ENCODE measurements at regions not wholly inside any gene's neighbourhood (a gene's known extent, or its start where the extent isn't known, plus 50 kb on each side); places are given as distances from the start of the nearest gene placed in this dataset.
"Not testable (repeated sequence)": the region's sequence is repeated elsewhere in the genome, so short reads cannot be mapped to it uniquely, and the experiment has no call there.

- no peak for DNase-seq
Observed at GRCh38 chr13:82294226-82294625, 1588.0 kb downstream of the SLITRK1 start.

GRCh38 chr13:82292334-82292733 is 1589.9 kb downstream of the SLITRK1 start:
- no peak for DNase-seq

GRCh38 chr13:82291852-82292251 is 1590.4 kb downstream of the SLITRK1 start:
- DNase-seq, result no peak

- no peak for DNase-seq
Observed at GRCh38 chr13:82275644-82276043, 1606.6 kb downstream of the SLITRK1 start.

- DNase-seq, result no peak
Observed at GRCh38 chr13:82259284-82259683, 1623.0 kb downstream of the SLITRK1 start.

- no peak for DNase-seq
Observed at GRCh38 chr13:82257790-82258507, 1624.3 kb downstream of the SLITRK1 start.

- DNase-seq, result no peak
Observed at GRCh38 chr13:82248762-82249161, 1633.5 kb downstream of the SLITRK1 start.

- DNase-seq, result no peak
Observed at GRCh38 chr13:82245860-82246259, 1636.4 kb downstream of the SLITRK1 start.

GRCh38 chr13:82224806-82225205 is 1657.5 kb downstream of the SLITRK1 start:
- DNase-seq, result no peak

- DNase-seq, result no peak
Observed at GRCh38 chr13:82221621-82222020, 1660.7 kb downstream of the SLITRK1 start.

- no peak for DNase-seq
Observed at GRCh38 chr13:82220641-82221040, 1661.6 kb downstream of the SLITRK1 start.

GRCh38 chr13:82216165-82216564 is 1666.1 kb downstream of the SLITRK1 start:
- DNase-seq, result no peak

- no peak for DNase-seq
Observed at GRCh38 chr13:82214341-82214740, 1667.9 kb downstream of the SLITRK1 start.

GRCh38 chr13:82206241-82206640 is 1676.0 kb downstream of the SLITRK1 start:
- DNase-seq, result no peak

- no peak for DNase-seq
Observed at GRCh38 chr13:82202398-82202797, 1679.9 kb downstream of the SLITRK1 start.

- no peak for DNase-seq
Observed at GRCh38 chr13:82196087-82196486, 1686.2 kb downstream of the SLITRK1 start.

GRCh38 chr13:82187227-82187626 is 1695.0 kb downstream of the SLITRK1 start:
- no peak for DNase-seq

- DNase-seq, result no peak
Observed at GRCh38 chr13:82176751-82177150, 1705.5 kb downstream of the SLITRK1 start.

- no peak for DNase-seq
Observed at GRCh38 chr13:82165396-82166174, 1716.7 kb downstream of the SLITRK1 start.

GRCh38 chr13:82164780-82165395 is 1717.4 kb downstream of the SLITRK1 start:
- DNase-seq, result not testable (repeated sequence)

GRCh38 chr13:82147526-82147925 is 1734.7 kb downstream of the SLITRK1 start:
- no peak for DNase-seq

- no peak for DNase-seq
Observed at GRCh38 chr13:82136880-82137279, 1745.4 kb downstream of the SLITRK1 start.

- DNase-seq, result no peak
Observed at GRCh38 chr13:82129281-82129680, 1753.0 kb downstream of the SLITRK1 start.

GRCh38 chr13:82118589-82118988 is 1763.7 kb downstream of the SLITRK1 start:
- no peak for DNase-seq

Data from stimulated activated CD4-positive, alpha-beta T cell treated with anti-CD3 and anti-CD28 coated beads, Interleukin-4, amount 100 ng/mL, for 24 hours (primary cell).